ENCODE measurements at regions not wholly inside any gene's neighbourhood (a gene's known extent, or its start where the extent isn't known, plus 50 kb on each side); places are given as distances from the start of the nearest gene placed in this dataset.

DNA sequence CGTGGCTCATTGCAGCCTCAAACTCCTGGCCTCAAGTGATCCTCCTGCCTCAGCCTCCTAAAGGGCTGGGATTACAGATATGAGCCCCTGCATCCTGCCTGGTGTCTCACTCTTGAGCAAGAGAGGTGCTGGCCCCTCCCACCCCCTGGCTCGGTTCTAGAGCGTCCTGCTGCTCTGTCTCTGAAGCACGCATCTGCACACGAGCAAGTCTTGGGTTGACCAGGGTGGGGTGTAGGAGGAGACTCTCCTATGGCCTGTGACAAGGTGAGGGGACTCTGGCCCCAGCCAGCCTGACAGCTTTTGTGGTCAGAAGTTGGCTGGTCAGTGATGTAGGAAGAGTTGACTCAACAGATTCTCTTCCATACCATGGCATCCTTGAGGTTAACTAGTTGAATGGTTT lies 110.7 kb upstream of the CARD11 start:
- TF ChIP-seq, protein P1, sequence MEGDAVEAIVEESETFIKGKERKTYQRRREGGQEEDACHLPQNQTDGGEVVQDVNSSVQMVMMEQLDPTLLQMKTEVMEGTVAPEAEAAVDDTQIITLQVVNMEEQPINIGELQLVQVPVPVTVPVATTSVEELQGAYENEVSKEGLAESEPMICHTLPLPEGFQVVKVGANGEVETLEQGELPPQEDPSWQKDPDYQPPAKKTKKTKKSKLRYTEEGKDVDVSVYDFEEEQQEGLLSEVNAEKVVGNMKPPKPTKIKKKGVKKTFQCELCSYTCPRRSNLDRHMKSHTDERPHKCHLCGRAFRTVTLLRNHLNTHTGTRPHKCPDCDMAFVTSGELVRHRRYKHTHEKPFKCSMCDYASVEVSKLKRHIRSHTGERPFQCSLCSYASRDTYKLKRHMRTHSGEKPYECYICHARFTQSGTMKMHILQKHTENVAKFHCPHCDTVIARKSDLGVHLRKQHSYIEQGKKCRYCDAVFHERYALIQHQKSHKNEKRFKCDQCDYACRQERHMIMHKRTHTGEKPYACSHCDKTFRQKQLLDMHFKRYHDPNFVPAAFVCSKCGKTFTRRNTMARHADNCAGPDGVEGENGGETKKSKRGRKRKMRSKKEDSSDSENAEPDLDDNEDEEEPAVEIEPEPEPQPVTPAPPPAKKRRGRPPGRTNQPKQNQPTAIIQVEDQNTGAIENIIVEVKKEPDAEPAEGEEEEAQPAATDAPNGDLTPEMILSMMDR (IDR thresholded peaks at IDR 0.05; ENCODE audit: low read depth, low read length): no peak
- no peak for DNase-seq (ENCODE audit: low read depth in 2 of 2)
- H3K4me3 ChIP-seq (replicated peaks in 1 of 2; ENCODE audit: low read depth in 2 of 2, low read length in 2 of 2): no peak overlapping the region

DNA sequence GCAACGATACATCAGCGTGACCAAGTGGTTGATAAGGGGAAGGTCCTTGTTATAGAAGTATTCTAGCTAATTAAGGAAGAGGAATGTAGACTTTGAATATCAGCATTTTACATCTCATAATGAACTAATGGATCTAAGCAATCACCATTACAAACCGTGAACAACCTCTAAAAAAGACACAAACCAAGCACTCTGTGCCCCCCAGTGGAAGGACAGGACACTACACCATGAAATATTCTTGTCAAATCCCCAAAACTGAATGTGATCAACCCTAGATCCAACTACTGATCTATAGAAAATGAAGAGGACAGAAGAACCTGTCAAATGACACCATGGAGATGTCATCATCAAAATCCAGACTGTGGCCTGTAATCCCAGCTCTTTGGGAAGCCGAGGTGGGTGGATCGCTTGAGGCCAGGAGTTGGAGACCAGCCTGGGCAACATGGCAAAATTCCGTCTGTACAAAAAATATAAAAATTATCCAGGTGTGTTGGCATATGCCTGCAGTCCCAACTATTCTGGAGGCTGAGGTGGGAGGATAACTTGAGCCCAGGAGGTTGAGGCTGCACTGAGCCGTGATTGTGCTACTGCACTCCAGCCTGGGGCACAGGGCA lies 111.3 kb upstream of the CARD11 start:
- TF ChIP-seq, protein P1 (IDR thresholded peaks at IDR 0.05; ENCODE audit: low read depth, low read length): peak; percentile 63
- H3K4me3 ChIP-seq (replicated peaks in 1 of 2; ENCODE audit: low read depth in 2 of 2, low read length in 2 of 2): no peak overlapping the region
- peak; percentile 55 to 68 for DNase-seq (ENCODE audit: low read depth in 2 of 2)

DNA sequence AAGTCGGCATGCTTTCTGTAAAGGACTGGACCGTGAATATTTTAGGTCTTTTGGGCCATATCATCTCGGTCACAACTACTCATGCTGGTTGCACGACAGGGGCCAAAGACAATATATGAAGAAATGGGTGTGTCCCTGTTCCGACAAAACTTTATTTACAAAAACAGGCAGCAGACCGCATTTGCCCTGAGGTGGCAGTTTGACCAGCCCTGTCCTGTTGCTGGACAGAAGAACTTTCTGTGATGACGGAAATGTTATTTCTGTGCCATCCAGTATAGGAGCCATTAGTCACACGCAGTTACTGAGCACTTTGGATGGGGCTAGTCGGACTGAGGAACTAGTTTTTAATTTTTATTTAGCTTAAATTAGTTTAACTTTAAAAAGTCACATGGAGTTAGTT lies 112.8 kb upstream of the CARD11 start:
- TF ChIP-seq, protein P1 (IDR thresholded peaks at IDR 0.05; ENCODE audit: low read depth, low read length): no peak
- no peak for DNase-seq (ENCODE audit: low read depth in 2 of 2)
- H3K4me3 ChIP-seq (replicated peaks in 1 of 2; ENCODE audit: low read depth in 2 of 2, low read length in 2 of 2): no peak overlapping the region

DNA sequence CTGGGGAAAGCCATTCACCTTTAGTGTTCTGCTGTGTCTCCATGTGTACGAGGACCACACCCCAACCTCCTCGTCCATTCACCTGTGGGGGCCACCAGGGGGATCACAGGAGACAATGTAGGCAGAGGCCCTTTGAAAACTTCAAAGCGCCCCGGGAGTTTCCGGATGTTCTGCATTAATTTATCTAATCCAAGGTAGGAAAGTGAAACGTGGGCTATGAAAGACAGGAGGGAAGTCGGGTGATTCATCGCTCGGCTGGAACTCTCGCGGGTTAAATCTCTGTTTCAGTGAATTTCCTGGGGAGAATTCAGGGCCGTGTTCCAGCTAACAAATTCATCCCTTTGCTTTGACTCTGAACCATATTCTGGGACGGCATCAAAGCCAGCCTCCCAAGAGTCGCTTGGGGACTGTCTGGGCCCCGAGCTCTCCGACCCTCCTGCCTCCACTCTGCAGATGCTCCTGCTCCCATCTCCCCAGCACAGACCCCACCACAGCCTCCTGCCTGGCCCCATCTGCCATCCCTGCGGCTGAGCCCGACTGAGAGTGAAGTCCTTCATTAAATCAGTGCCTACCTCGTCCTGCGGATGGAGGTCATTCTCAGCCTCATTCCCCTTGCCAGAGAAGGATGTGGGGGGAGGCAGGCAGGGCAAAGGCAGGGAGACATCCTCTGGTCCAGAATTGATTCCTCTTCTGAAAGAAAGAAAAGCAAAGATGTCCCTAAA lies 114.1 kb upstream of the CARD11 start:
- DNase-seq (ENCODE audit: low read depth in 2 of 2): peak; percentile 34 to 36
- TF ChIP-seq, protein P1 (IDR thresholded peaks at IDR 0.05; ENCODE audit: low read depth, low read length): no peak
- H3K4me3 ChIP-seq (replicated peaks in 1 of 2; ENCODE audit: low read depth in 2 of 2, low read length in 2 of 2): peak overlapping the region in 1 of 2 donors; percentile 9

DNA sequence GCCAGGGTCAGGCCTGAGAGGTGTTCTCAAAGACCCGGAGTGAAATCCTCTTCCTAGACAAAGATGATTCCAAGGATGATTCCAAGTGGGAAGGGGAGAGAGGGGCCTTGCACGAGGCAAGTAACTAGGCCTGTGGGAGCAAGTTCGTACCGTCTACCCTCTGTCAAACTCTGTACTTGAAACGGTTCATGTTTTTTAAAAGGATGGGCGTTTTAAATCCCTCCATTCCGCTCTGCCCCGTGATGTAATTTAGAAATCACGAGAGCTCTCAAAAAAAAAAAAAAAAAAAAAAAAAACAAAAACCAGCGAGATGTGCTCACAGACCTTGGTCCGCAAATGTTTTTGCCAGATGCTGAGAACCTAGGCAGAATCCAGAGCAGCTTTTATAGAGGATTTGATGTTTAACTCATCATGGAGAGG lies 114.7 kb upstream of the CARD11 start:
- no peak for DNase-seq (ENCODE audit: low read depth in 2 of 2)
- TF ChIP-seq, protein P1 (IDR thresholded peaks at IDR 0.05; ENCODE audit: low read depth, low read length): no peak
- no peak overlapping the region for H3K4me3 ChIP-seq (replicated peaks in 1 of 2; ENCODE audit: low read depth in 2 of 2, low read length in 2 of 2)

DNA sequence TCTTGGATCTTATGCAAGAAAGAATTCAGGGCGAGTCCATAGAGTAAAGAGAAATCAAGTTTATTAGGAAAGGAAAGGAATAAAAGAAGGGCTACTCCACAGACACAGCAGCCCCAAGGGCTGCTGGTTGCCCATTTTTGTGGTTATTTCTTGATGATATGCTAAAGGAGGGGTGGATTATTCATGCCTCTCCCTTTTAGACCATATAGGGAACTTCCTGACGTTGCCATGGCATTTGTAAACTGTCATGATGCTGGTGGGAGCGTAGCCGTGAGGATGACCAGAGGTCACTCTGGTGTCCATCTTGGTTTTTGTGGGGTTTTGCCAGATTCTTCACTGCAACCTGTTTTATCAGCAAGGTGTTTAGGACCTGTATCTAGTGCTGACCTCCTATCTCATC lies 115.4 kb upstream of the CARD11 start:
- H3K4me3 ChIP-seq (replicated peaks in 1 of 2; ENCODE audit: low read depth in 2 of 2, low read length in 2 of 2): no peak overlapping the region
- TF ChIP-seq, protein P1 (IDR thresholded peaks at IDR 0.05; ENCODE audit: low read depth, low read length): no peak
- no peak for DNase-seq (ENCODE audit: low read depth in 2 of 2)

Data from cardiac fibroblast (primary cell).